OCI-LY3 (cell line): ENCODE measurements at regions not wholly inside any gene's neighbourhood (a gene's known extent, or its start where the extent isn't known, plus 50 kb on each side); places are given as distances from the start of the nearest gene placed in this dataset.

Experiments used
- EZH2phosphoT487 ChIP-seq: fragments of 200-600 bp; shearing (Covaris generic); IDR thresholded peaks from 2 replicates; pipeline ENCODE4 v1.6.1; 2018; ENCODE audit warnings: antibody characterized with exemption, mixed run types, low read depth
- TF ChIP-seq, protein P1 (sequence below): fragments of 200-600, 300-600 bp; sonication (generic); IDR thresholded peaks from 2 replicates; pipeline ENCODE4 v1.5.1; 2014; ENCODE audit warnings: antibody characterized with exemption, low read length, low read depth

DNA sequence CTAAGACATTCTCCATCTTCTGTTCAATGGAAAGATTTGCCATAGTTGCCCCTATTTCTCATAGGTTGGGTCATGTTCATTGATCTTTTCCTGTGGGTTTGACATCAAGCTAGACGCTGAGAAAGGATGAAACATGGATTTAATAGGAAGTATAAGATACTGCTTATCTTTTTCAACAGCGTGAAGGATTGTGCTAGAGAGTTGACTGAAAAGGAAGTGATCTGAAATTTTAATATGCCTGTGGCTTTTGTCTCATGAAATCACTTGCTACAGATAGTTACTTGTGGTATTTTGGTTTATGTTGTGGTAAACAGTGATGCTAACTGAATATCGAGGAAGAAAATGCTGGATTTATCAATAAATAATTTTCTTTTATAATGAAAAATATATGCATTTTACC, 442.9 kb downstream of the EDEM1 start:
- TF ChIP-seq EZH2phosphoT487: no peak
- TF ChIP-seq, protein P1, sequence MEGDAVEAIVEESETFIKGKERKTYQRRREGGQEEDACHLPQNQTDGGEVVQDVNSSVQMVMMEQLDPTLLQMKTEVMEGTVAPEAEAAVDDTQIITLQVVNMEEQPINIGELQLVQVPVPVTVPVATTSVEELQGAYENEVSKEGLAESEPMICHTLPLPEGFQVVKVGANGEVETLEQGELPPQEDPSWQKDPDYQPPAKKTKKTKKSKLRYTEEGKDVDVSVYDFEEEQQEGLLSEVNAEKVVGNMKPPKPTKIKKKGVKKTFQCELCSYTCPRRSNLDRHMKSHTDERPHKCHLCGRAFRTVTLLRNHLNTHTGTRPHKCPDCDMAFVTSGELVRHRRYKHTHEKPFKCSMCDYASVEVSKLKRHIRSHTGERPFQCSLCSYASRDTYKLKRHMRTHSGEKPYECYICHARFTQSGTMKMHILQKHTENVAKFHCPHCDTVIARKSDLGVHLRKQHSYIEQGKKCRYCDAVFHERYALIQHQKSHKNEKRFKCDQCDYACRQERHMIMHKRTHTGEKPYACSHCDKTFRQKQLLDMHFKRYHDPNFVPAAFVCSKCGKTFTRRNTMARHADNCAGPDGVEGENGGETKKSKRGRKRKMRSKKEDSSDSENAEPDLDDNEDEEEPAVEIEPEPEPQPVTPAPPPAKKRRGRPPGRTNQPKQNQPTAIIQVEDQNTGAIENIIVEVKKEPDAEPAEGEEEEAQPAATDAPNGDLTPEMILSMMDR: no peak
